Stimulated activated CD8-positive, alpha-beta memory T cell treated with anti-CD3 and anti-CD28 coated beads, Interleukin-2, amount 100 ng/mL, for 48 hours (primary cell): ENCODE measurements at regions not wholly inside any gene's neighbourhood (a gene's known extent, or its start where the extent isn't known, plus 50 kb on each side); places are given as distances from the start of the nearest gene placed in this dataset.
A peak's percentile ranks its signal among the peaks of the same experiment; 100 is the strongest.
"Not testable (repeated sequence)": the region's sequence is repeated elsewhere in the genome, so short reads cannot be mapped to it uniquely, and the experiment has no call there.

Experiments used
- DNase-seq, 2 donors: peaks; one replicate each; pipeline ENCODE4 v3.0.0-alpha.2; 2020; ENCODE audit warnings: low read depth in 2 of 2

DNA sequence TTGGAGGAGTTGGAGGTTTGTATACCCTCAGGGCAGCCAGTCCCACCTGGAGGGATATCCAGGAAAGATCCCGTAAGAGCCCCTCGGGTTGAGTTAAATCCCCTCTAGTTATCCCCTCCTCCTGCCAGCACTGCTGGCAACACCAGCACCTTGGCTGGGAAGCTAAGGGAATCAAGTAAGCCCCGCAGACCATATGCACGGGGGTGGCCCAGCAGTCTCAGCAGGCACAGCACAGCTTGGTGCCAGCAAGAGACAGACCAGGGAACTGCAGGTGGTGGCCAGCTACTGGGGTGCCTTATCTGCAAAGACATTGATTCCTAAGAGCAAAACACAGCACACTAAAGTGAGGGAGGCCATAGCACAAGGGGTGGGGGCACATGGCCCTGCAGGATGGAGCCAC is 173.8 kb downstream of the GOLGA6L4 start:
- DNase-seq: not testable (repeated sequence)

- not testable (repeated sequence) for DNase-seq
Observed at GRCh38 chr15:84421513-84422181, 179.2 kb upstream of the ZSCAN2 start.

DNA sequence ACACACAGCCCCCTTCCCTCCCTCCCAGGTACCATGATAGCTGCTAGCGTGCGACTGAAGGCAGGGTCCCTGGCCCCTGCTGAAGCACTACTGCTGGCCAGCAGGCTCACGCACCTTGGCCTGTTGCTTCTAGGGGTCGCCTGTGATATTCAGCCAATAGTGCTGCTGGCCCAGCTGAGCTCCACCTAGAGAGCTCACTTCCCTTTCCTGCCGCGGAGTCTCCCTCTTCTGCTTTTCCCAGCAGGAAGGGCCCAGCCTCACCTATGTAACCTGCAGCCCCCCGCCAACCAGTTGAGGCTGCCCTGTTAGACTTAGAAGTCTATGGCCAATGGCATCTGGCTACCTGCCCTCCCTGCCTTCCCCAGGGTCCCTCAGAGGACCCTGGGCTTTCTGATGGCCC is 175.5 kb upstream of the ZSCAN2 start:
- not testable (repeated sequence) for DNase-seq

GRCh38 chr15:84473305-84473877 is 127.4 kb upstream of the ZSCAN2 start:
- DNase-seq: not testable (repeated sequence)

GRCh38 chr15:84476364-84477033 is 124.3 kb upstream of the ZSCAN2 start:
- DNase-seq: not testable (repeated sequence)

- not testable (repeated sequence) for DNase-seq
Observed at GRCh38 chr15:84477550-84477949, 123.3 kb upstream of the ZSCAN2 start.

- DNase-seq: not testable (repeated sequence)
Observed at GRCh38 chr15:84480174-84480681, 120.6 kb upstream of the ZSCAN2 start.

DNA sequence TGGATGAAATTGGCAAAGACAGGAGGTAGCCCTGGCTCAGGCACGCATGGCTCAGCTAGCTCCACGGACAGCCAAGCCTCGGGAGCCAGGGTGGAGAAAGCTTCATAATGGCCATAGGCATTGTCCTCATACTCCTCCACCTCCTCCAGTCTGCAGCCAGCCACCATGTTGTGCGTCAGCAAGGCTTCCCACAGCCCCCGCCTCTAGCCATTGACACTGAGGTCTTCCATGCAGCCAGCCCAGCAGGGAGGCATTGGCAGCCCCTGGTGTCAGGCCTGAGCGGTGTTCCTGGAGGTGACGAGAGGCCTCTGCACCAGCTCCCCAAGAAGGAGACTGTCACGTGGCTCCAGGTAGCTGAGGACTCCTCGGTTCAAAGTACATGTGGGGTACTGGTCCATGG is 117.0 kb upstream of the ZSCAN2 start:
- not testable (repeated sequence) for DNase-seq

GRCh38 chr15:84500165-84500889 is 100.5 kb upstream of the ZSCAN2 start:
- peak in 1 of 2 donors; percentile 21 for DNase-seq

- not testable (repeated sequence) for DNase-seq
Observed at GRCh38 chr15:84503101-84503500, 97.7 kb upstream of the ZSCAN2 start.

GRCh38 chr15:84505552-84505951 is 95.3 kb upstream of the ZSCAN2 start:
- DNase-seq: not testable (repeated sequence)

DNA sequence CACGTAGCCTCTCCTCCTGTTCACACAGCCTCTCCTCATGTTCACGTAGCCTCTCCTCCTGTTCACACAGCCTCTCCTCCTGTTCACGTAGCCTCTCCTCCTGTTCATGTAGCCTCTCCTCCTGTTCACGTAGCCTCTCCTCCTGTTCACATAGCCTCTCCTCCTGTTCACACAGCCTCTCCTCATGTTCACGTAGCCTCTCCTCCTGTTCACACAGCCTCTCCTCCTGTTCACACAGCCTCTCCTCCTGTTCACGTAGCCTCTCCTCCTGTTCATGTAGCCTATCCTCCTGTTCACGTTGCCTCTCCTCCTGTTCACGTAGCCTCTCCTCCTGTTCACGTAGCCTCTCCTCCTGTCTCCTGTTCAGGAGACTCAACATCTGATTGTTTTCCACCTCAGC is 88.5 kb upstream of the ZSCAN2 start:
- not testable (repeated sequence) for DNase-seq

GRCh38 chr15:84516773-84517172 is 84.0 kb upstream of the ZSCAN2 start:
- peak in 1 of 2 donors; percentile 2 for DNase-seq

DNA sequence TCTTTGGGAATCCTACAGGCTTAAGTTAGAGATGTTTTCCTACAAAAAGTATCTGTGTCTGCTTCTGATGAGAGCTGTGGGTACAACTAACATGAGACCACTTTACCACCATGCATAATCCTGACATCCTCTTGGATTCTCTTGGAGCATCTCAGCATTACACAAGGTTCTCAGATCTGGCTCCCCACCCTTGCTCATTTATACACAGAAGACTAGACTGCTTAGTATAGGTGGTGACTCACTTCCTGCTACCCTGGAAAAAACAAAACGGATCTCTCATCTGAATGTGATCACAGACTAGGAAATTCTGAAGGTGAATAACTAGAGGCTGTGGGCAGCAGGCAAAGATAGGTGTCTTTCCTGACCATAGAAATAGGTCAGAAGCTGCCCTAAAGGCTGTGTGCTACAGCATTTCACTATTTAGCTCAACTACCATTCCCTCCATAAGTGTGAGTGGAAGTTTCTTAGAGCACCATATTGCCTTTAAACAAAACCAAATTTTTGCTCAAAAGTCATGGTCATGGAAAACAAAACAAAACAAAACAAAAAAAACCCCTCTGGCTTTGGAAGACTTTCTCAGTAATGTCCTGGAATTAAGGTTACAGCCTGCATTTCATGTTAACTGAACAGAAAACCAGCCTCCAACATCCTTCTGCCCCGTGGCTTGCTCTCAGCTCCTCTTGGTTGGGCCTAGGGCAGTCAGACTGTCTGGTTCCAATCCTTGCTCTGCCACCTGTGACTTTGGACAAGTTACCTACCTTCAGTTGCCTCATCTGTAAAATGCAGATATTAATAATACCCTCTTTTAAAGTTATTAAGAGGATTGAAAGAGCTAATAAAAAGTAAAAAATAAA is 75.1 kb upstream of the ZSCAN2 start:
- DNase-seq: not testable (repeated sequence)

- not testable (repeated sequence) for DNase-seq
Observed at GRCh38 chr15:84530751-84531150, 70.1 kb upstream of the ZSCAN2 start.

- not testable (repeated sequence) for DNase-seq
Observed at GRCh38 chr15:84531223-84531622, 69.6 kb upstream of the ZSCAN2 start.

GRCh38 chr15:84531709-84532367 is 69.0 kb upstream of the ZSCAN2 start:
- not testable (repeated sequence) for DNase-seq

DNA sequence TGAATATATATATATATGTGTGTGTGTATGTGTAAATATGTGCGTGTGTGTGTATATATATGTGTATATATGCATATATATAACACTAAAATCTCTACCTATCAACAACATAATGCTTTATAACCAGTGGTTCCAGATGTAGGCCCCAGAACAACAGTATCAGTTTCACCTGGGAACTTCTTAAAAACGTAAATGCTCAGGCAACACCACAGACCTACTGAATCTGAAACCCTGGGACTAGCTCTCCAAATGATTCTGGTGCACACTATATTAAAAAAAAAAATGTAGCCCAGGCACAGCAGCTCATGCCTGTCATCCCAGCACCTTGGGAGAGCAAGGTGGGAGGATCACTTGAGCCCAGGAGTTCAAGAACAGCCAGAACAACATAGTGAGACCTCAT is 67.1 kb upstream of the ZSCAN2 start:
- not testable (repeated sequence) for DNase-seq

- not testable (repeated sequence) for DNase-seq
Observed at GRCh38 chr15:84534561-84535235, 66.1 kb upstream of the ZSCAN2 start.

DNA sequence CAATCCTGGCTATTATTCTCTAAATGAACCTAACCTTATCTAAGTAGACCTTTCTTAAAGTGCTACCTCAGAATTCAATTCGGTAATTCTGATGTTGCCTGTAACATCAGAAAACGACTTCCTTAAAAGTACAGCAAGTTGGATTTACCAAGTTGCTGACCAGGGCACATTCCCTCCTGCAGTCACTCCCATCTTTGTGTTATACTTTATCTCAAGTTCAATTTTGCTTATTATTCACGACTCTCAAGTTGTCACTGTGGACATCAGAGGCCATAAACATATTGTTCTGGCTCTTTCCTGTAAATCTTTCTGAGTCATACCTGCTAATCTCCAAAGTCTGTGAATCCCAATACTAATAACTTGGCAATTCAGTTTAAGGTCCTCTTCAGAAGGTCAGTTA is 64.6 kb upstream of the ZSCAN2 start:
- DNase-seq: not testable (repeated sequence)
